MM.1S (cell line): ENCODE measurements at regions not wholly inside any gene's neighbourhood (a gene's known extent, or its start where the extent isn't known, plus 50 kb on each side); places are given as distances from the start of the nearest gene placed in this dataset.

Experiments used
- DNase-seq: peaks from one replicate; pipeline ENCODE4 v3.0.0-alpha.2; 2015
- H2AFZ ChIP-seq: fragments of 300-600 bp; sonication (generic); 2 replicates; pipeline ENCODE4 v1.6.0; 2016; ENCODE audit warnings: antibody characterized with exemption, low read length
- H3F3A ChIP-seq: fragments of 300-600 bp; sonication (generic); 2 replicates; pipeline ENCODE4 v1.6.1; 2016; ENCODE audit warnings: mild to moderate bottlenecking, antibody characterized with exemption, low read length, moderate library complexity, mixed read lengths; ENCODE audit not compliant: insufficient read depth
- H3K27ac ChIP-seq: fragments of 300-600 bp; sonication (generic); 2 replicates; pipeline ENCODE4 v1.5.1; 2016; ENCODE audit warnings: mild to moderate bottlenecking, low read length
- H3K27me3 ChIP-seq: fragments of 300-600 bp; sonication (generic); replicated peaks from 2 replicates; pipeline ENCODE4 v1.6.0; 2016; ENCODE audit warnings: low read length; ENCODE audit not compliant: insufficient read depth
- H3K36me3 ChIP-seq: fragments of 300-600 bp; sonication (generic); replicated peaks from 2 replicates; pipeline ENCODE4 v1.6.1; 2016; ENCODE audit warnings: mild to moderate bottlenecking, low read length, mixed read lengths; ENCODE audit not compliant: insufficient read depth
- H3K4me1 ChIP-seq: fragments of 300-600 bp; sonication (generic); 2 replicates; pipeline ENCODE4 v1.6.1; 2016; ENCODE audit warnings: low read length, mixed read lengths
- H3K4me2 ChIP-seq: fragments of 300-600 bp; sonication (generic); 2 replicates; pipeline ENCODE4 v1.6.0; 2016; ENCODE audit warnings: low read depth, low read length
- H3K4me3 ChIP-seq: fragments of 300-600 bp; sonication (generic); 2 replicates; pipeline ENCODE4 v1.5.1; 2016; ENCODE audit warnings: low read length, mixed read lengths
- H3K79me2 ChIP-seq: fragments of 300-600 bp; sonication (generic); 2 replicates; pipeline ENCODE4 v1.6.1; 2016; ENCODE audit warnings: mixed run types, low read length, mixed read lengths
- H3K9ac ChIP-seq: fragments of 300-600 bp; sonication (generic); 2 replicates; pipeline ENCODE4 v1.6.1; 2016; ENCODE audit warnings: low read length, mixed read lengths
- H3K9me2 ChIP-seq: fragments of 300-600 bp; sonication (generic); replicated peaks from 2 replicates; pipeline ENCODE4 v1.6.1; 2016; ENCODE audit warnings: mild to moderate bottlenecking, low read length, mixed read lengths; ENCODE audit not compliant: insufficient read depth
- H3K9me3 ChIP-seq: fragments of 300-600 bp; sonication (generic); replicated peaks from 2 replicates; pipeline ENCODE4 v1.6.1; 2016; ENCODE audit warnings: mild to moderate bottlenecking, low read length, mixed read lengths; ENCODE audit not compliant: insufficient read depth
- H4K20me1 ChIP-seq: fragments of 300-600 bp; sonication (generic); 2 replicates; pipeline ENCODE4 v1.6.1; 2016; ENCODE audit warnings: mild to moderate bottlenecking, low read length, moderate library complexity, mixed read lengths; ENCODE audit not compliant: insufficient read depth
- CTCF ChIP-seq: fragments of 300-600 bp; sonication (generic); IDR thresholded peaks from 2 replicates; pipeline ENCODE4 v1.5.1; 2016; ENCODE audit warnings: antibody characterized with exemption, low read length, mixed read lengths
- EZH2 ChIP-seq: fragments of 300-600 bp; sonication (generic); optimal IDR thresholded peaks from 2 replicates; pipeline ENCODE3; 2017; ENCODE audit warnings: low read depth, mild to moderate bottlenecking, antibody characterized with exemption, low read length, mixed read lengths
- EZH2phosphoT487 ChIP-seq: fragments of 300-600 bp; sonication (generic); IDR thresholded peaks from 2 replicates; pipeline ENCODE4 v1.6.1; 2018; ENCODE audit warnings: antibody characterized with exemption, low read length

DNA sequence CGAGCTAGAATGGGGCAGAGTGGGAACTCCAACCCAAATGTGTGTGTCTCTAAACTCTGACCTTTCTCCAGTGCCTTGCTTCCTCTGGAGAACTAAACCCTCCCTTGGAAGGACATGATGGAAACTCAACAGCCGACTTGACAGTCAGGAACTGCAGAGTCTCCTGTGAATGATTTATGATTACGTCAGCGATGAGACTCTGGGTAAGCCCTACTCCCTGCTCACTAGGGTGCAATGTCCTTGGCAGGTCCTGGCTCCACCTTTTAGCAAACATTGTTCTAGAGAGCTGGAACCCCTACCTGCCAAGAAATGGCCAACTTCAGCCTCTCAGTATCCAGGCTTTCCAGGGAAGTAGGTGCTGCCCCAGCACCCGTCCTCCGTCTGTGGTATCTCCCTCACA is 96.1 kb upstream of the CD82 start:
- Histone ChIP-seq H3K27me3 (0 out of 2 replicates have a peak, but pooled peaks cover 5% of the 10 kb centered on the region), H3K4me2 (no peak overlapping the region), H3K4me3 (no peak overlapping the region), H3K27ac (no peak overlapping the region), H3K4me1 (no peaks in the 10 kb centered on the region), H3K79me2 (no peaks in the 10 kb centered on the region), H3K36me3 (no peaks in the 10 kb centered on the region), H3K9me3 (no peaks in the 10 kb centered on the region), H3F3A (no peaks in the 10 kb centered on the region), H3K9me2 (no peaks in the 10 kb centered on the region), H3K9ac (no peak overlapping the region), H2AFZ (no peak overlapping the region), H4K20me1 (no peaks in the 10 kb centered on the region)
- DNase-seq = no peak
- TF ChIP-seq CTCF (no peak), EZH2 (no peak), EZH2phosphoT487 (no peak)

DNA sequence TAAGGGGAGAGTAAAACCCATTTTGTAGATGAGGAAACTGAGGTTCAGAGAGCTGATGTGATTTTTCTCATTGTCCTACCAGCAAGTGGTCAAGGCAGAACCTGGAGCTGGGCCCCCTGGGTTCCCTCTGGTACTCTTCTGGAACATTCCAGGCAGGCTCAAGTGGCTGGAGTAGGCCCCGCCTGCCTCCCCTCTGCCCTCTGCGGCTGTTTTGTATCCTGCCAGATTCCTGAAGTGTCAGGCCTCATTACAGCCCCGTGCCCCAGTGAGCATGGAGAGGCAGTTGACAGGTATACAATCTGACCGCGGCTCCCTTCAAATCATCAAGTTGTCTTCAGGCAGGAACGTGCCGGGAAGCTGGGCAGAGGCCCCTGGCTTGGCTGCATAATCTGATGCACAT is 94.6 kb upstream of the CD82 start:
- DNase-seq = no peak
- H3K4me3 ChIP-seq = no peak overlapping the region
- H3K36me3 ChIP-seq = no peaks in the 10 kb centered on the region
- 0 out of 2 replicates have a peak, but pooled peaks cover 5% of the 10 kb centered on the region for H3K27me3 ChIP-seq
- no peaks in the 10 kb centered on the region for H3K9me3 ChIP-seq
- H3K9ac ChIP-seq = no peak overlapping the region
- H3K4me1 ChIP-seq = no peaks in the 10 kb centered on the region
- no peak overlapping the region for H2AFZ ChIP-seq
- no peak overlapping the region for H3K27ac ChIP-seq
- H3K4me2 ChIP-seq = no peak overlapping the region
- TF ChIP-seq EZH2 (no peak), CTCF (no peak), EZH2phosphoT487 (no peak)
- no peaks in the 10 kb centered on the region for H4K20me1 ChIP-seq
- no peaks in the 10 kb centered on the region for H3K9me2 ChIP-seq
- H3F3A ChIP-seq = no peaks in the 10 kb centered on the region
- no peaks in the 10 kb centered on the region for H3K79me2 ChIP-seq

- Histone ChIP-seq H3F3A (no peaks in the 10 kb centered on the region), H3K27me3 (0 out of 2 replicates have a peak, but pooled peaks cover 5% of the 10 kb centered on the region), H3K4me3 (no peak overlapping the region), H3K9ac (no peak overlapping the region), H4K20me1 (no peaks in the 10 kb centered on the region), H2AFZ (no peak overlapping the region), H3K79me2 (no peaks in the 10 kb centered on the region), H3K36me3 (no peaks in the 10 kb centered on the region), H3K9me3 (no peaks in the 10 kb centered on the region), H3K4me1 (no peaks in the 10 kb centered on the region), H3K27ac (no peak overlapping the region), H3K9me2 (no peaks in the 10 kb centered on the region), H3K4me2 (no peak overlapping the region)
- TF ChIP-seq EZH2phosphoT487 (no peak), EZH2 (no peak), CTCF (no peak)
- DNase-seq = no peak
Measured at GRCh38 chr11:44471603-44472002, 93.9 kb upstream of the CD82 start.
